Neuronal stem cell (in vitro differentiated cells): ENCODE measurements at regions not wholly inside any gene's neighbourhood (a gene's known extent, or its start where the extent isn't known, plus 50 kb on each side); places are given as distances from the start of the nearest gene placed in this dataset.
A peak's percentile ranks its signal among the peaks of the same experiment; 100 is the strongest.

Experiments used
- DNase-seq: peaks from one replicate; pipeline ENCODE4 v3.0.0-alpha.2; 2013; ENCODE audit warnings: low spot score
- H2AFZ ChIP-seq: one replicate; pipeline ENCODE4 v1.6.1; 2013; ENCODE audit warnings: mild to moderate bottlenecking, low read length, inconsistent platforms
- H2AK5ac ChIP-seq: 2 replicates; pipeline ENCODE4 v1.6.1; 2013; ENCODE audit warnings: low read depth, mild to moderate bottlenecking, inconsistent platforms, low read length, moderate library complexity, mixed read lengths
- H2BK120ac ChIP-seq: 2 replicates; pipeline ENCODE4 v1.6.1; 2013; ENCODE audit warnings: low read depth, mild to moderate bottlenecking, inconsistent platforms, low read length, moderate library complexity, mixed read lengths
- H2BK12ac ChIP-seq: one replicate; pipeline ENCODE4 v1.6.1; 2013; ENCODE audit warnings: low read length, inconsistent platforms
- H2BK15ac ChIP-seq: 2 replicates; pipeline ENCODE4 v1.6.1; 2013; ENCODE audit warnings: mild to moderate bottlenecking, low read length, inconsistent platforms, mixed read lengths
- H2BK5ac ChIP-seq: one replicate; pipeline ENCODE4 v1.6.1; 2013; ENCODE audit warnings: inconsistent platforms, mild to moderate bottlenecking, low read length, moderate library complexity
- H3K14ac ChIP-seq: one replicate; pipeline ENCODE4 v1.6.1; 2013; ENCODE audit warnings: low read length, inconsistent platforms
- H3K18ac ChIP-seq: 2 replicates; pipeline ENCODE4 v1.6.1; 2013; ENCODE audit warnings: low read length, inconsistent platforms
- H3K23ac ChIP-seq: 2 replicates; pipeline ENCODE4 v1.6.1; 2013; ENCODE audit warnings: low read depth, mild to moderate bottlenecking, mixed read lengths, low read length, inconsistent platforms; ENCODE audit not compliant: poor library complexity
- H3K27ac ChIP-seq: replicated peaks from 3 replicates; pipeline ENCODE4 v1.5.1; 2013; ENCODE audit warnings: low read length, inconsistent platforms
- H3K27me3 ChIP-seq, 3 experiments: 2 replicates each; pipeline ENCODE4 v1.6.1; 2013; ENCODE audit warnings: low read length in 3 of 3, mild to moderate bottlenecking in 2 of 3, inconsistent platforms in 1 of 3, low read depth in 1 of 3, mixed read lengths in 1 of 3, moderate library complexity in 1 of 3; ENCODE audit not compliant: control insufficient read depth in 3 of 3, insufficient read depth in 3 of 3
- H3K36me3 ChIP-seq, 2 donors: replicated peaks in 1 of 2; 2 replicates each; pipeline ENCODE4 v1.6.1; 2013; ENCODE audit warnings: low read length in 2 of 2; ENCODE audit not compliant: control insufficient read depth in 2 of 2, insufficient read depth in 2 of 2
- H3K4ac ChIP-seq: 2 replicates; pipeline ENCODE4 v1.6.1; 2013; ENCODE audit warnings: inconsistent platforms, mild to moderate bottlenecking, low read length, moderate library complexity
- H3K4me1 ChIP-seq, 2 donors: 1 replicate in 1 of 2; 2 replicates in 1 of 2; pipeline ENCODE4 v1.6.1; 2013; ENCODE audit warnings: low read length in 2 of 2, low read depth in 1 of 2; ENCODE audit not compliant: control insufficient read depth in 2 of 2, insufficient read depth in 1 of 2
- H3K4me2 ChIP-seq: one replicate; pipeline ENCODE4 v1.6.1; 2013; ENCODE audit warnings: mild to moderate bottlenecking, low read length, inconsistent platforms; ENCODE audit not compliant: insufficient read depth, poor library complexity, severe bottlenecking
- H3K4me3 ChIP-seq, 2 donors: 2 replicates each; pipeline ENCODE4 v1.5.1; 2013; ENCODE audit warnings: low read length in 2 of 2, mild to moderate bottlenecking in 2 of 2, inconsistent platforms in 1 of 2, moderate library complexity in 1 of 2
- H3K79me1 ChIP-seq: one replicate; pipeline ENCODE4 v1.6.1; 2013; ENCODE audit warnings: low read depth, mild to moderate bottlenecking, inconsistent platforms, low read length, moderate library complexity
- H3K9ac ChIP-seq: one replicate; pipeline ENCODE4 v1.6.1; 2013; ENCODE audit warnings: mild to moderate bottlenecking, low read depth, low read length, inconsistent platforms; ENCODE audit not compliant: poor library complexity
- H3K9me3 ChIP-seq, 2 donors: replicated peaks in 1 of 2; 2 replicates each; pipeline versions ENCODE3 to v1.6.1; 2013; ENCODE audit warnings: low read length in 2 of 2, mild to moderate bottlenecking in 2 of 2, inconsistent platforms in 1 of 2, low read depth in 1 of 2, mixed read lengths in 1 of 2, moderate library complexity in 1 of 2; ENCODE audit not compliant: control insufficient read depth in 2 of 2, insufficient read depth in 1 of 2
- H4K8ac ChIP-seq: one replicate; pipeline ENCODE4 v1.6.1; 2013; ENCODE audit warnings: low read depth, mild to moderate bottlenecking, inconsistent platforms, low read length, moderate library complexity
- H4K91ac ChIP-seq: one replicate; pipeline ENCODE4 v1.6.1; 2013; ENCODE audit warnings: low read length, low read depth, mild to moderate bottlenecking, inconsistent platforms; ENCODE audit not compliant: poor library complexity
- WGBS, 2 donors: extraction: QIAGEN DNeasy Blood & Tissue Kit; methylation state at CpG; one replicate each; pipeline ENCODE4 v1.1.7; 2013; ENCODE audit warnings: missing lambda C conversion rate in 2 of 2, mixed read lengths in 1 of 2; ENCODE audit not compliant: insufficient read length in 2 of 2, insufficient replicate concordance in 1 of 2; ENCODE audit errors: extremely low coverage in 2 of 2; 5-methylcytosine and 5-hydroxymethylcytosine counted together

DNA sequence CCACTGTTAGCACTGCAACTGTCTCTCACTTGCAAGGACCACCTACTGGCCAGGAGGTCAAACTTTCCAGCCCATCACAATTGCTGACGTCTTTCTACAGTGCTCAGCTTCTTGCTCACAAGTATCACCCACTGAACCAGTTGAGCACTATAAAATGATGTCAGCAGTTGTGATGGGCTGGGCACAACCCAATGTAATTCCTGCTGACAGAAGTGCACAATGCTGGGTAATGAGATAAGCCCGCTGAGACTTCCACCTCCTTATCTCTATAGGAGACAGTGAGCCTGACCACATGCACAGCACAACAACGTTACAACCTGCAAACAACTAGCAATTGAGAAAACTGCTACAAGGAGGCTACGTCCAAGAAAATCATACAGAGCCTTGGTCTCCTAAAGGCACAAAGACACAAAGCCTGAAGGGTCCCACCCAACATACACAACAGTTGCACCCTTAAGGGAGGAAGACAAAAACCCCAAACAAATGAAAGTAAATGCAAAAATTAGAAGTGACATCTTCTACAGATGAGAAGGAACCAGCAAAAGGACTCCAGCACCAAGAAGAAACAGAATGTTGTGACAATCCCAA, 273.2 kb downstream of the LIG4 start:
- Histone ChIP-seq H3K36me3 (no peaks in the 10 kb centered on the region), H3K9me3 (peaks cover 0 to 3% of the 10 kb centered on the region in 2 donors), H4K8ac (no peak overlapping the region), H2AK5ac (no peak overlapping the region), H3K9ac (no peak overlapping the region), H2BK5ac (no peak overlapping the region), H3K4me1 (no peaks in the 10 kb centered on the region), H2AFZ (no peak overlapping the region), H3K4me3 (no peak overlapping the region), H3K4ac (no peak overlapping the region), H2BK120ac (no peak overlapping the region), H3K79me1 (no peaks in the 10 kb centered on the region), H2BK15ac (no peak overlapping the region), H3K27ac (no peak overlapping the region), H4K91ac (no peak overlapping the region), H2BK12ac (no peak overlapping the region), H3K27me3 (no peaks in the 10 kb centered on the region), H3K14ac (no peak overlapping the region), H3K23ac (no peak overlapping the region), H3K4me2 (no peak overlapping the region), H3K18ac (no peak overlapping the region)
- DNase-seq: no peak
- WGBS, 2 donors: no CpG with 5 or more reads among the region's 4 CpGs

DNA sequence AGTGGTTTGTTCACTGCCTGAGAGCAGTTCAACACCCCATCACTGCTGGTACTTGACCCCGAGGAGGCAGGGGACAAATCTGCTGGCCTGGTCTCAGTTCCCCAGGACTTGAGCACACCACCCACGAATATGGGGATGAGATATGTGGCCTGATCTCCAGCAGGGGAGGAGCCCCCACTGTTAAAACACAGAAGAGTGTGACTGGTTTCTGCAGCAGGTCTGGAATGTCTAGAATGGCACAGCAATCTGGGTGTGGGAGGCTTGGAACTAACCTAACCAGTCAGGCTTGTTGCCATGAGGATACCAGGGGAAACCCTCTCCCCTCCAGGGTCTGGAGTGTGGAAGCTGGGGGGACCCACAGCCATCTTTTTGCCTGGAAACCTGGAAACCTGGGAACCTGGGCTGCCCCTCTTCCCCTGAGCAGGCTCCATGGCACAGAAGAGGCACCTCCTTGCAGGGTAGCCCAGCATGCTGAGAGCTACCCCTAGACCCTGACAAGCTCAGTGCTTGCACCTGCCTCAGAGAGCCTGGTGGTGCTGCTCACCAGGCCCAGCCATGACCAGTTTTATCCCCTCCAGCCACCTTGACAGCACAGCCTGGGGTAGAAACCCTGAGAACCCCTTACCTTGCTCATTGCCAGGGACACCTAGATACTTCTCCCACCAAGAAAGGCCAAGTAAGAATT, 273.8 kb downstream of the LIG4 start:
- DNase-seq: no peak
- Histone ChIP-seq H2BK120ac (no peak overlapping the region), H3K9me3 (peaks cover 0 to 3% of the 10 kb centered on the region in 2 donors), H3K4ac (no peak overlapping the region), H2BK12ac (no peak overlapping the region), H3K27ac (no peak overlapping the region), H3K4me3 (peak overlapping the region in 1 of 2 donors; percentile 55), H3K23ac (no peak overlapping the region), H3K79me1 (no peaks in the 10 kb centered on the region), H3K36me3 (no peaks in the 10 kb centered on the region), H3K4me1 (no peaks in the 10 kb centered on the region), H2AK5ac (no peak overlapping the region), H3K14ac (no peak overlapping the region), H2AFZ (no peak overlapping the region), H3K4me2 (no peak overlapping the region), H3K27me3 (no peaks in the 10 kb centered on the region), H3K9ac (no peak overlapping the region), H2BK5ac (no peak overlapping the region), H4K8ac (no peak overlapping the region), H4K91ac (no peak overlapping the region), H3K18ac (no peak overlapping the region), H2BK15ac (no peak overlapping the region)
- no CpG with 5 or more reads among the region's 2 CpGs for WGBS, 2 donors

DNA sequence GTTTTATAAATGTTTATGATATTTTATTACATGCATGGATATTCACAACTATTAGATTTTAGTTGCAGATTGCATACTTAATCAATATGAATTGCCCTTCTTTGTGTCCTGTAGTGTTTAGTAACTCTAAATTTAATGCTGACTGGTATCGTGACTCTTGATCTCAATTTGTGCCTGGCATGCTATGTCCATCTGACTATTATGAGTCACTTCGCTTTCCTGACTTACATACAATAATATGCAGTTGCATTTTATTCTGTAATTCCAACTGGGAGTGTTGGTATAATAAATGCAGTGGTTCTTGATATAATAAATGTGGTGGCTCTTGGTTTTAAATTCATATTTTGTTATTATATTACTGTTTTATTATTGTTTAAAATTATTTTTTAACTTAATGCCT, 277.5 kb downstream of the LIG4 start:
- H2BK5ac ChIP-seq: no peak overlapping the region

DNA sequence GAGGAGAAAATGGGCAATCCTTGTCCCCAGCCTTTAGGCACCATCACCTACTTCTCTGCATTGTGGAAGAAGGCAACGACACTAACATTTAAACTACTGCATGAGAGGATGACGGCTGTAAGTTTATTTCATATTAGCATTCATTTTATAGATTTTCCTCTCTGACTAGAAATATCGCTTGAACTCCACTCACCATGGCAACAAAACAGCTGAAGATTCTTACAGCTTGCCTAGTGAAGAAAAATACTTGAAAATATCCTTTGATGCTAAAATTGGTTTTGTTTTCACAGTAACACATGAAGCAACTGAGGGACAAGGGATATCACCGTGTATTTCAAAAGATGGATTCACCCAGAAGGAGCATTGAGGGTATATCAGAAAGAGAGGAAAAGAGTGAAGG, 284.3 kb downstream of the LIG4 start:
- Histone ChIP-seq H2AFZ (no peak overlapping the region), H4K8ac (no peak overlapping the region), H3K23ac (no peak overlapping the region), H3K9me3 (no peaks in the 10 kb centered on the region), H3K18ac (no peak overlapping the region), H3K79me1 (no peaks in the 10 kb centered on the region), H2BK15ac (no peak overlapping the region), H3K14ac (no peak overlapping the region), H3K4ac (no peak overlapping the region), H3K4me2 (no peak overlapping the region), H3K27ac (no peak overlapping the region), H2BK5ac (no peak overlapping the region), H4K91ac (no peak overlapping the region), H3K9ac (no peak overlapping the region), H3K4me3 (no peak overlapping the region), H2AK5ac (no peak overlapping the region), H3K36me3 (no peaks in the 10 kb centered on the region), H2BK12ac (no peak overlapping the region), H2BK120ac (no peak overlapping the region), H3K27me3 (no peaks in the 10 kb centered on the region), H3K4me1 (no peaks in the 10 kb centered on the region)
- DNase-seq: no peak
- no CpG with 5 or more reads among the region's 4 CpGs for WGBS, 2 donors

More for the DNA sequence above, 277.5 kb downstream of the LIG4 start:
- H2AFZ ChIP-seq: no peak overlapping the region
- H3K9ac ChIP-seq: no peak overlapping the region
- no peaks in the 10 kb centered on the region for H3K4me1 ChIP-seq
- no peak overlapping the region for H3K4me2 ChIP-seq
- H4K8ac ChIP-seq: no peak overlapping the region
- H3K79me1 ChIP-seq: no peaks in the 10 kb centered on the region
- no peak overlapping the region for H3K23ac ChIP-seq
- WGBS, 2 donors: no CpG with 5 or more reads among the region's 2 CpGs
- H3K36me3 ChIP-seq: no peaks in the 10 kb centered on the region
- H2BK12ac ChIP-seq: no peak overlapping the region
- no peak overlapping the region for H2BK120ac ChIP-seq
- H4K91ac ChIP-seq: no peak overlapping the region
- H3K27ac ChIP-seq: no peak overlapping the region
- H3K18ac ChIP-seq: no peak overlapping the region
- H3K9me3 ChIP-seq: peaks cover 0 to 3% of the 10 kb centered on the region in 2 donors
- no peak overlapping the region for H2BK15ac ChIP-seq
- H3K27me3 ChIP-seq: no peaks in the 10 kb centered on the region
- H2AK5ac ChIP-seq: no peak overlapping the region
- no peak overlapping the region for H3K4me3 ChIP-seq
- H3K14ac ChIP-seq: no peak overlapping the region
- DNase-seq: no peak
- no peak overlapping the region for H3K4ac ChIP-seq
